NT2/D1 (cell line): ENCODE measurements at regions not wholly inside any gene's neighbourhood (a gene's known extent, or its start where the extent isn't known, plus 50 kb on each side); places are given as distances from the start of the nearest gene placed in this dataset.

ENCODE experiments used
- DNase-seq: peaks from one replicate; pipeline ENCODE4 v3.0.0-alpha.2; 2011; ENCODE audit warnings: low read depth, low spot score
- H3K27me3 ChIP-seq: 2 replicates; pipeline ENCODE4 v1.6.0; 2011; ENCODE audit warnings: mild to moderate bottlenecking; ENCODE audit not compliant: insufficient read length, insufficient read depth
- H3K36me3 ChIP-seq: 2 replicates; pipeline ENCODE4 v1.6.1; 2011; ENCODE audit warnings: mild to moderate bottlenecking, low read length, mixed read lengths; ENCODE audit not compliant: insufficient read depth, insufficient read length
- H3K4me1 ChIP-seq: 2 replicates; pipeline ENCODE4 v1.5.1; 2011; ENCODE audit not compliant: insufficient read depth, insufficient read length
- H3K4me3 ChIP-seq: 2 replicates; pipeline ENCODE4 v1.5.1; 2011; ENCODE audit warnings: low read depth; ENCODE audit not compliant: insufficient read length
- H3K9ac ChIP-seq: 2 replicates; pipeline ENCODE4 v1.6.0; 2011; ENCODE audit warnings: low read depth; ENCODE audit not compliant: insufficient read length
- H3K9me3 ChIP-seq: 2 replicates; pipeline ENCODE4 v1.5.1; 2011; ENCODE audit warnings: mild to moderate bottlenecking, low read length; ENCODE audit not compliant: insufficient read depth
- SUZ12 ChIP-seq: IDR thresholded peaks from 2 replicates; pipeline ENCODE4 v1.6.1; 2011; ENCODE audit not compliant: insufficient read length, insufficient read depth; ENCODE audit errors: extremely low read depth
- YY1 ChIP-seq: IDR thresholded peaks from 2 replicates; pipeline ENCODE4 v1.6.1; 2011; ENCODE audit not compliant: insufficient read length, insufficient read depth
- ZNF274 ChIP-seq: IDR thresholded peaks from 2 replicates; pipeline ENCODE4 v1.6.1; 2011; ENCODE audit warnings: mild to moderate bottlenecking, low read depth, low read length

GRCh38 chr5:82786748-82787147 is 290.4 kb downstream of the TMEM167A start:
- Histone ChIP-seq H3K27me3 (no peaks in the 10 kb centered on the region), H3K36me3 (no peaks in the 10 kb centered on the region), H3K9me3 (no peaks in the 10 kb centered on the region), H3K4me3 (no peak overlapping the region), H3K9ac (no peak overlapping the region), H3K4me1 (no peaks in the 10 kb centered on the region)
- TF ChIP-seq YY1 (no peak), ZNF274 (no peak), SUZ12 (no peak)
- no peak for DNase-seq

- no peak for DNase-seq
- H3K4me3 ChIP-seq: no peak overlapping the region
- H3K4me1 ChIP-seq: no peaks in the 10 kb centered on the region
Observed at GRCh38 chr5:82785882-82786509, 291.2 kb downstream of the TMEM167A start.

GRCh38 chr5:82785456-82785855 is 291.7 kb downstream of the TMEM167A start:
- H3K4me3 ChIP-seq: no peak overlapping the region

More at GRCh38 chr5:82785882-82786509, 291.2 kb downstream of the TMEM167A start:
- no peak for TF ChIP-seq SUZ12
- no peak for TF ChIP-seq YY1
- TF ChIP-seq ZNF274: no peak
- Histone ChIP-seq H3K9ac (no peak overlapping the region), H3K27me3 (no peaks in the 10 kb centered on the region), H3K36me3 (no peaks in the 10 kb centered on the region), H3K9me3 (no peaks in the 10 kb centered on the region)

GRCh38 chr5:82784521-82784920 is 292.7 kb downstream of the TMEM167A start:
- no peak for DNase-seq
- Histone ChIP-seq H3K9ac (no peak overlapping the region), H3K36me3 (no peaks in the 10 kb centered on the region), H3K4me1 (no peaks in the 10 kb centered on the region), H3K4me3 (no peak overlapping the region), H3K9me3 (no peaks in the 10 kb centered on the region), H3K27me3 (no peaks in the 10 kb centered on the region)
- TF ChIP-seq ZNF274: no peak
- TF ChIP-seq YY1: no peak
- no peak for TF ChIP-seq SUZ12

More at GRCh38 chr5:82785456-82785855, 291.7 kb downstream of the TMEM167A start:
- TF ChIP-seq ZNF274: no peak
- no peak for TF ChIP-seq YY1
- no peak for TF ChIP-seq SUZ12
- H3K36me3 ChIP-seq: no peaks in the 10 kb centered on the region
- no peaks in the 10 kb centered on the region for H3K27me3 ChIP-seq
- no peaks in the 10 kb centered on the region for H3K4me1 ChIP-seq
- H3K9ac ChIP-seq: no peak overlapping the region
- H3K9me3 ChIP-seq: no peaks in the 10 kb centered on the region
- no peak for DNase-seq

GRCh38 chr5:82777106-82777505 is 300.1 kb downstream of the TMEM167A start:
- H3K36me3 ChIP-seq: no peaks in the 10 kb centered on the region
- DNase-seq: no peak
- no peaks in the 10 kb centered on the region for H3K4me1 ChIP-seq
- no peak for TF ChIP-seq YY1
- TF ChIP-seq ZNF274: no peak
- no peak for TF ChIP-seq SUZ12
- no peaks in the 10 kb centered on the region for H3K9me3 ChIP-seq
- no peak overlapping the region for H3K4me3 ChIP-seq
- H3K9ac ChIP-seq: no peak overlapping the region
- H3K27me3 ChIP-seq: no peaks in the 10 kb centered on the region

- Histone ChIP-seq H3K27me3 (no peaks in the 10 kb centered on the region), H3K4me3 (no peak overlapping the region)
Observed at GRCh38 chr5:82772281-82772680, 304.9 kb downstream of the TMEM167A start.

GRCh38 chr5:82766206-82766605 is 311.0 kb downstream of the TMEM167A start:
- no peaks in the 10 kb centered on the region for H3K4me1 ChIP-seq
- TF ChIP-seq YY1 (no peak), ZNF274 (no peak), SUZ12 (no peak)
- no peaks in the 10 kb centered on the region for H3K27me3 ChIP-seq
- no peak for DNase-seq
- H3K9me3 ChIP-seq: peaks cover 32% of the 10 kb centered on the region; the same call in 1 of the 2 replicates
- H3K4me3 ChIP-seq: no peak overlapping the region
- H3K9ac ChIP-seq: no peak overlapping the region
- H3K36me3 ChIP-seq: no peaks in the 10 kb centered on the region

More at GRCh38 chr5:82772281-82772680, 304.9 kb downstream of the TMEM167A start:
- DNase-seq: no peak
- H3K4me1 ChIP-seq: no peaks in the 10 kb centered on the region
- no peak overlapping the region for H3K9ac ChIP-seq
- peaks cover 39% of the 10 kb centered on the region; the same call in 1 of the 2 replicates for H3K9me3 ChIP-seq
- no peaks in the 10 kb centered on the region for H3K36me3 ChIP-seq
- TF ChIP-seq YY1: no peak
- no peak for TF ChIP-seq SUZ12
- no peak for TF ChIP-seq ZNF274
